HEK293T (cell line): ENCODE measurements at regions not wholly inside any gene's neighbourhood (a gene's known extent, or its start where the extent isn't known, plus 50 kb on each side); places are given as distances from the start of the nearest gene placed in this dataset.

ENCODE experiments used
- ARNT ChIP-seq: fragments of 450-650 bp; IDR thresholded peaks from 2 replicates; pipeline ENCODE4 v1.6.1; 2017; ENCODE audit warnings: mild to moderate bottlenecking
- ELF4 ChIP-seq: fragments of 450-650 bp; IDR thresholded peaks from 2 replicates; pipeline ENCODE4 v1.6.1; 2017; ENCODE audit warnings: antibody characterized with exemption
- HDGF ChIP-seq: fragments of 450-650 bp; IDR thresholded peaks from 2 replicates; pipeline ENCODE4 v1.6.1; 2017; ENCODE audit warnings: antibody characterized with exemption, borderline replicate concordance
- NFRKB ChIP-seq: fragments of 450-650 bp; IDR thresholded peaks from 2 replicates; pipeline ENCODE4 v1.6.1; 2016; ENCODE audit warnings: mild to moderate bottlenecking, moderate library complexity
- TARDBP ChIP-seq: fragments of 450-650 bp; IDR thresholded peaks from 2 replicates; pipeline ENCODE4 v1.6.1; 2016

DNA sequence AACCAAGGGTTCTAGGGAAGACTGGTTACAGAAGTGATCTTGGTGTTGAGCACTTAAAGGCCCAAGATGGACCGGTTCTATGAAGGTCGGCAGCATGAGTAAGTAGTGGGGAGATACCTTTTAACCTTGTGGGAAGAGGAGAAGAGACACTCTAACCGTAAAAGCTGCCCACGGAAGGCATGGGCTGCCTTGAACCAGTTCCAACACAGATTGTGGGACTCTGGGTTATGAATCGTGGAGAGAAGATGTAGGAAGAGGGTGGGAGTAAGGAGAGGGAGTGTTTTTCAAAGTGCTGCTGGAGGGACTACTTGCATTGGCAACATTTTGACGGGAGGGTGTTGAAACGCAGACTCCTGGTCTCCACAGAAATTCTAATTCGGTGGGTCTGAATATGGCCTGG, 67.1 kb downstream of the CRYGS start:
- TF ChIP-seq ELF4, result no peak
- no peak for TF ChIP-seq TARDBP
- TF ChIP-seq NFRKB, result no peak
- no peak for TF ChIP-seq HDGF
- no peak for TF ChIP-seq ARNT
